Epithelial cell of proximal tubule (primary cell): ENCODE measurements at regions not wholly inside any gene's neighbourhood (a gene's known extent, or its start where the extent isn't known, plus 50 kb on each side); places are given as distances from the start of the nearest gene placed in this dataset.

Experiments used
- DNase-seq: peaks from one replicate; pipeline ENCODE4 v3.0.0-alpha.2; 2011; ENCODE audit warnings: low read depth
- H3K4me3 ChIP-seq: 2 replicates; pipeline ENCODE4 v1.5.1; 2011; ENCODE audit warnings: low read depth, mild to moderate bottlenecking, low read length
- CTCF ChIP-seq: conservative IDR thresholded peaks from 2 replicates; pipeline ENCODE4 v1.5.1; 2012; ENCODE audit warnings: low read depth, mild to moderate bottlenecking, low read length

DNA sequence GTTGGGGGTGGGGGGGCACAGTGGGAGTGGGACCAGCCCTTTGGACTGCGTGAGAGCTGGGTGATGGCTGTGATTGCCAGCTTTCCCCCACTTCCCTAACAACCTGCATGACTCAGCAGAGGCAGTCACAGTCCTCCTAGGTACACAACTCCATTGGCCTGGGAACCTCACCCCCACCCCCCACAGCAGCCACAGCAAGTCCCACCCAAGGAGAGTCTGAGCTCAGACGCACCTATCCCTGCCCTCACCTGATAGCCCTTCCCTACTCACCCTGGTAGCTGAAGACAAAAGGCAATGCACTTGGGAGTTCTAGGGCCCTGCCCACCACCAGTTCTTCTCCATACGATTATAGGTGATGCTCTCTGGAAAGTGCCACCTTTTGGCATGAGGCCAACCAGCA is 188.9 kb downstream of the ZNF648 start:
- H3K4me3 ChIP-seq = no peak overlapping the region
- DNase-seq = no peak
- TF ChIP-seq CTCF = no peak

- H3K4me3 ChIP-seq = no peak overlapping the region
- no peak for TF ChIP-seq CTCF
- no peak for DNase-seq
Observed at GRCh38 chr1:181863736-181864135, 197.8 kb downstream of the ZNF648 start.

DNA sequence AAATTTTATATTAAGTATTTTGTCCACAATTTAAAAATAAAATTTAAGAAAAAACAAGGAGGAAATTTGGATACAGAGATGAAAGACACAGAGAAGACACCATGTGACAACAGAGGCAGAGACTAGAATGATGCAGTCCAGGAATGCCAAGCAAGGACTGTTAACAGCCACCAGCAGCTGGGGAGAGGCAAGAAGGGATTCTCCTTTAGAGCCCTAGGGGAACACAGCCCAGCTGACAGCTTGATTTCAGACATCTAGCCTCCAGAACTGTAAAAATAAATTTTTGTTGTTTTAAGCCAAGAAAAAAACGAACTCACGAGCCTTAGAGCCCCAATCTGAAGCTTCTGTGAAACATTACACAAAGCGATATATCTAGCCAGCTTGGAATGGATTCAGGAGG is 198.5 kb downstream of the ZNF648 start:
- no peak overlapping the region for H3K4me3 ChIP-seq
- no peak for DNase-seq
- TF ChIP-seq CTCF = no peak

- no peak for TF ChIP-seq CTCF
- DNase-seq = no peak
- no peak overlapping the region for H3K4me3 ChIP-seq
Observed at GRCh38 chr1:181858135-181858534, 203.4 kb downstream of the ZNF648 start.
